ENCODE measurements at regions not wholly inside any gene's neighbourhood (a gene's known extent, or its start where the extent isn't known, plus 50 kb on each side); places are given as distances from the start of the nearest gene placed in this dataset.

- Histone ChIP-seq H4K20me1 (replicated peaks; ENCODE audit: control insufficient read depth, extremely low read depth, insufficient read depth, low read length) (no peaks in the 10 kb centered on the region), H3K4me3 (replicated peaks in 1 of 3; ENCODE audit: insufficient read depth in 1 of 3, low read depth in 1 of 3, low read length in 3 of 3) (no peak overlapping the region), H3K4me2 (ENCODE audit: insufficient read depth, low read length) (no peak overlapping the region), H3K9me3 (replicated peaks; ENCODE audit: control insufficient read depth, insufficient read depth, low read length) (no peaks in the 10 kb centered on the region), H2AFZ (ENCODE audit: low read depth, low read length) (no peak overlapping the region), H3K36me3 (ENCODE audit: control insufficient read depth in 2 of 2, extremely low read depth in 1 of 2, insufficient read depth in 2 of 2, low read length in 2 of 2) (no peaks in the 10 kb centered on the region), H3K9me1 (replicated peaks; ENCODE audit: control insufficient read depth, extremely low read depth, insufficient read depth, low read length) (no peaks in the 10 kb centered on the region), H3K79me2 (ENCODE audit: control insufficient read depth, insufficient read depth, low read length) (no peaks in the 10 kb centered on the region), H3K9ac (replicated peaks; ENCODE audit: extremely low read depth, insufficient read depth, low read length) (no peak overlapping the region), H3K27me3 (ENCODE audit: control insufficient read depth in 2 of 2, insufficient read depth in 2 of 2, low read length in 2 of 2) (no peaks in the 10 kb centered on the region), H3K27ac (ENCODE audit: insufficient read depth, low read depth, low read length) (no peak overlapping the region), H3K4me1 (ENCODE audit: control insufficient read depth, extremely low read depth, insufficient read depth, low read length) (no peaks in the 10 kb centered on the region)
- intact Hi-C loops (cut with micrococcal nuclease) (no loop called here), dilution Hi-C loops (cut with MboI; ENCODE audit: extremely low pct_ligation_motif_present, low sequenced_read_pairs) (no loop called here)
- TF ChIP-seq POLR2AphosphoS5 (IDR thresholded peaks at IDR 0.05; ENCODE audit: insufficient read depth, low read depth, low read length) (no peak), GATA2 (IDR thresholded peaks at IDR 0.05; ENCODE audit: insufficient read depth, insufficient read length, low read depth, low read length) (no peak), MYC (IDR thresholded peaks at IDR 0.05; ENCODE audit: low read depth, low read length) (no peak), FOS (IDR thresholded peaks at IDR 0.05; ENCODE audit: borderline replicate concordance, insufficient read depth, low read length) (no peak), JUN (IDR thresholded peaks at IDR 0.05; ENCODE audit: borderline replicate concordance, insufficient read depth, insufficient read length, low read depth) (no peak), MAX (IDR thresholded peaks at IDR 0.05; ENCODE audit: insufficient read depth, insufficient read length) (no peak), CTCF (IDR thresholded peaks at IDR 0.05; ENCODE audit: extremely low read depth in 1 of 2, insufficient read depth in 1 of 2, low read depth in 1 of 2, low read length in 2 of 2) (no peak), POLR2A (IDR thresholded peaks at IDR 0.05; ENCODE audit: low read depth, low read length) (no peak), EZH2 (IDR thresholded peaks at IDR 0.05; ENCODE audit: borderline replicate concordance, low read depth, low read length, severe bottlenecking) (no peak)
- DNase-seq (ENCODE audit: low read depth, low spot score) = no peak
- ChIA-PET CTCF (no interaction called here), POLR2A (no interaction called here)
- FAIRE-seq = no peak
- no TSS peak for BruUV-seq (replicated peaks)
Measured at GRCh38 chr2:195146761-195147541, 510.1 kb upstream of the SLC39A10 start.

Data from endothelial cell of umbilical vein (primary cell).